Hypothalamus (tissue), 51 donors: ENCODE measurements at regions not wholly inside any gene's neighbourhood (a gene's known extent, or its start where the extent isn't known, plus 50 kb on each side); places are given as distances from the start of the nearest gene placed in this dataset.
"Not testable (repeated sequence)": the region's sequence is repeated elsewhere in the genome, so short reads cannot be mapped to it uniquely, and the experiment has no call there.

ENCODE experiments used
- DNase-seq, 51 donors: peaks; one replicate each; lab custom pipeline; 2025; lab: John Stamatoyannopoulos, UW

DNA sequence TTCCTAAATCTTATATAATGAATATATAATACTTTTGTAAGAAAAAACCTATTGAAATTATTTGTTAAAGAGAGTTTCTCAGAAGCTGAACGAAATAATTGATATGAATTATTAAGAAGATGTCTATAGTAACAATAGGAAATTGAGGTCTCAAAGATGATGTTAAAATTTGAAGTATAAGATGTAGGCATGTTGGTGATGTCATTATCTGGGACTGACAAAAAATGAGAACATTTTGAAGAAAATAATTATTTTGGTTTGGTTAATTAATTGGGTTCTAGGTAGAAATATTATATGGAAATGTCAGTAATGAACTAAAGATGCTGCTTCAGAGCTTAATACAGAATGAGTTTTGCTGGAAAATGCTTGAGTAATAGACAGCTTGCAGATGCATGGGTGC lies 501.4 kb upstream of the ST8SIA4 start:
- no peak for DNase-seq

DNA sequence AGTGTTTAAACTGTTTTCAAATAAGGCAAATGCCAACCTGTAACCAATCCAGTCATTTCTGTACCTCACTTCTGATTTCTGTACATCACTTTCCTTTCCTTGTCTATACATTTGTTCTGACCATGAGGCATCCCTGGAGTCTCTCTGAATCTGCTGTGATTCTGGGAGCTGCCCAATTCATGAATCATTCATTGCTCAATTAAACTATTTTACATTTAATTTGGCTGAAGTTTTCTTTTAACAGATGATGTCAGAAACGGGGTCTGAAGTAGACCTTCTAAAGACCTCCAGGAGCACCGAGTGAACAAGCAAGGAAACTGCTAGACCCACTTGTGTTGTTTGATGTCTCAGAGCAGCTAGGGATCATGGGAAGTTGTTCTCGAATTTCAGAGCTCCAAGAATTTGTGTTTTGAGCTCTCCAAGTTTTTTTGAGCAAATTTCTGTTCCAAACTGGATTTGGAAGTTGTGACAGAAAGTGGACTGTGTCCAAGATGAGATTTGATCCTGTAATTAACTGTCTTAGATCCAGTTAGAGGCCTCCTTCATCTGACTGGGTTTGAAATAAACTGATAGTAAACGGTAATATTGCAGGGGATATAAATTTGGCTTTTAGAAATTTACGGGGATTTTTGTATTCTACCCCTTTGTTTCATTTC lies 490.8 kb upstream of the ST8SIA4 start:
- no peak for DNase-seq

DNA sequence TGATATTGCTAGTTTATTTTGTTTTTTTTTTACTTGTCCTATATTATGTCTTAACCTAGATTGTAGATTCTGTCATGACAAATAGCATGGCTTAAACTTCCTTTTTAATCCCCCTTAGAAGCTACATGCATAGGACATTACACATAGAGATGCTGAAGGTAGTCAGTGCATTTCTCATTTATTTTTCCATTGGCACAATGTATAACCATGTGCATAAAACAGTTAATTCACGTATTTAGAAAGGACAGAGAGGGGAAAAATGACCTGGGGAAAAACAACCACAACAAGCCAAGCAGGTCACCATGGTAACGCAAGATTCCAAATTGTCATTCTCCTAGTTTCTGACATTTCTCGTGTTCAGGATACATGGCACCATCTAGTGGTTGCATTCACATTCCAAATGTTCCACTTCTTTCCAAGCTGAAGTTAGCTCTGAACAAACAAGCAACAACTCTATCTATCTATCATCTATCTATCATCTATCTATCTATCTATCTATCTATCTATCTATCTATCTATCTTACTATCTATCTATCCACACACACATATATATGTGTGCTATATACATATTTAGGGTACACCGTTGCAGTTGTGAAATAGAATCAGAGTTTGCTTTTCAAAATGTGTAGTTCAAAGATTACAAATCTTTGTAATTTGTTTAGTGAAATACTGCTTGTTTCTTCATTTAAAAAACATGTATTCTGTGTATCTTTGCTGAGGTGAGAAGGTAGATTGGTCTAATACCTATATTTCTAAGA lies 487.2 kb upstream of the ST8SIA4 start:
- DNase-seq = peak in 10 of 51 donors; percentile 1 to 50 (median 4)

DNA sequence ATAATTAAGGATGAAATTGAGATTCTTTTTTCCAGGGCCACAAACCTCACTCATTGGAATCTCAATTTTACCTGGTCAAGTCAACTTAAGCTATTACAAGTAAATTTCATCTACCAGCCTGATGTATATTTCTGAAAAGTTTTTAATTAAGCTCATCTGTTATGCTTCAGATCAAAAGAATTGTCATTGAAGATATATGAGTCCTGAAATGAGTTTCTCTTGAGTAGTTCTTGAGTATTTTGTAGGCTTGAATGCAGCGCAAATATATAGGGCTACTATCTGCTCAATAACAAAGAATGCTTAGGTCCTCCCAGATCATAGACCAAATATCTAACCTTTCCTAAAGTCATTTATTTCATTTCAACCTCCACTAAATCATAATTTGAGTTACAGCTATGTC lies 482.2 kb upstream of the ST8SIA4 start:
- DNase-seq = no peak

DNA sequence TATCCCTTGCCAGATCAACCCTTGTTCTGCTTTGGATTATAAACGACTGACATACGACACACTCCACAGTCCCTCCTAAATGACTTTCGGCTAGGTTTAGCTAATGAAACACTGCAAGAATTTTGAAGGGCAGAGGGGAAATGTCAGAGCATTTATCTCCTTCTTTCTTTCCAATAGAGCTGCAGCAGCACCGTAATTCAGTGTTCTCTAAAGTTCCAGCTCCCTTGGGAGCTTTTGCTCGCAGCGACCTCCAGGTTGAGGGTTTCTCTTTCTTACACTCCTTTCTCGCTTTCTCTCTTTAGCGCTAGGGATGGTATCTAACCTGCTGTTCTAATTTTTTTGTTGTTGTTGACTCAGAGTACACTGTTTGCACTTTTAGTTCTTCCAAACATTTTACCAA lies 467.1 kb upstream of the ST8SIA4 start:
- no peak for DNase-seq

DNA sequence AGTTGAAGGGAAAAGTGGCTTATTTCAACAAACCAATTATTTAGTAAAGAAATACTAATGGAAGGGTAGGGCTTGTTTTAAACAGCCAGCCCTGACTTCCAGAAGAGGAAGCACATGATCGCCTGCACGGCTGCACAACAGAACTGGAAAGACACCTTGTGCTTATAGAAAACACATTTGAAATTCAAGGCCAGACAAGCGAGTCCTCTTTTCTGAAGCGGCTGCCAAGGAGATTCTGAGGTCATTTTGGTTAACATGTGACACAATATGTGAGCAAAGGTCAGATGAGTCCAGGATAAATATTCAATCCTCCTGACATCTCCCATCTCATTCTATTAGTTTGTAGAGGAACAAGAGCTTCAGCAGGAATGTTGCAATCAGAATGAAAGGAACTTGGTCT lies 461.4 kb upstream of the ST8SIA4 start:
- no peak for DNase-seq

DNA sequence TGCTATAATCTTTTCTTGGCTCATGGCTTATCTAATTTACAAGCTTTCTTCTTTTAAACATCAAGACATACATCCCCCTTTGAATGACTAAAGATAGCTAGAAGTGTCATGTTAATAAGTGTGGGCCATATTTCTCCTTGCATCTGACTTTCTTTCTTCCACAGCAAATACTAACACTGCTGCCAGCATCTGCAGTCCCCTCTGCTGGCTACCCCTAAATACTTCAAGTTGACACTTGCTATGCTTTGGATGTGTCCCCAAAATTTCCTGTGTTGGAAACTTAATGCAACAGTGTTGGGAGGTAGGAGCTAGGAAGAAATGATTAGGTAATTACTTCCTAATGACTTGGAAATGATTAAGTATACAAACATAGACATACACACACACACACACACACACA lies 459.0 kb upstream of the ST8SIA4 start:
- DNase-seq = no peak

DNA sequence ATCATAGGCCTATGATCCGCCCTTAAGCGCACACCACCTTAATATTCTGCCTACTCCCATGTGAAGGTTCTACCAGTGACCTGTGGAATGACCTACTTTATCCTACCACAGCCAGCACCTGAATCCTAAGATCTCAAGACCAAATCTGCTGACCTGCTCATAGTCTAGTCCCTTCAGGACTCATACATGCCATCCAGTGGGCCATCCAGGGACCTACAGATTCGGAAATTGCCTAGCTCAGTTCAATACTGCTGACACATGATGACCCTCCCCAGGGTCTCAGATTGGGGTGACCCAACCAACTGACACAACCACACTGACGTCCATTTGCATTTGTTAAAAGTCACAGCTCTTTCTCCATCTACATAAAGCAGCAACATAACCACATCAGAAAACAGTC lies 443.8 kb upstream of the ST8SIA4 start:
- DNase-seq = no peak

DNA sequence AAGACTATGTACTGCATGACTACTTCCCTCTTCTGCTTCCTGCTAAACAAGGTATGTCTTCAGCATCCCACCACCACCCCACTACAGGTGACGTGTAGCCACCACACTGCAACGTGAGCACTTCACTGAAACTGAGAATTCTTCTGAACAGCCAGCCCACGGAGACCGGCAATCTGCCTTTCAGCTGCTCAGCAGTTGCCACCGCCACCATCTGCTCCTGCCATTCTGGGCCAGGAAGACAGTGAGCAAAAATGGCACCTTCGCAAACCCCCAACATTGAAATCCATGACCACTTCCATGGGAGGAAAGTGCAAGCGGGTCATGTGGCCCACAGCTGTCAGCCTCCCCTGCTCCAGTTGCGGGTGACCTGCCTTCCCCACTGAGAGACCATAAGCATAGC lies 443.4 kb upstream of the ST8SIA4 start:
- DNase-seq = no peak

DNA sequence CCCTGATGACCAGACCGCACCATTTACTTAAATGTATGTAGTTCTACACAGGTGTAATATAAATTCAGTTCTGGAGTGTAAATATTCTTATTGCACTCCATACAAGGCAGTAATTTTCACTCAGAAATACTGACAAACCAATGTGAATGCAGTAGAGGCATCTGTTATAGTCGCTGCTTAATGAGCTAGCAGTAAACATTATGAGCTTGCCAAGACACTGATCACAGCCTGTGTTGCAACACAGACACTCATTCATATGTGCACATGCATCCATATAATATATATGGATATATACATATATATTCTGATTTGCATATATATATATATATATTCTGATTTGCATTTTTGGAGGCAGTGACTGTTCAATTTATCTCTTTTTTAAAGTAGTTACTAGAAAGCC lies 435.1 kb upstream of the ST8SIA4 start:
- no peak for DNase-seq

DNA sequence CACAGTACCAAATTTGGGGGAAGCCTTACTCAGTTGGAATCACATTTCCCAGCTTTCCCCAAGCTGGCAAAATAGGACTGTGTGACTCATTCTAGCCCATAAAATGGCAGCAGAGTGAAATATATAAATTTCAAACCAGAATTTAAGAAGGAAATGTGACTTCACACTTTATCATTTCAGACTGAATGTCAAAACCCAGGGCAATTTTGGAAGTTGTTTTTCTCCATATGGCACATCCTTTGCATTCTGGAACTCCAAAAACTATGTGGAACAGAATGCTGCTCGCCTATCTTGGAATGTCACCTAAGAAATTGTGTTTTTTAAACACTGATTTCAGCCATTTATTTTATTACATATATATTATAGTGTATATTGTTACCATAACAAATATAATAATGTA lies 424.7 kb upstream of the ST8SIA4 start:
- no peak for DNase-seq

DNA sequence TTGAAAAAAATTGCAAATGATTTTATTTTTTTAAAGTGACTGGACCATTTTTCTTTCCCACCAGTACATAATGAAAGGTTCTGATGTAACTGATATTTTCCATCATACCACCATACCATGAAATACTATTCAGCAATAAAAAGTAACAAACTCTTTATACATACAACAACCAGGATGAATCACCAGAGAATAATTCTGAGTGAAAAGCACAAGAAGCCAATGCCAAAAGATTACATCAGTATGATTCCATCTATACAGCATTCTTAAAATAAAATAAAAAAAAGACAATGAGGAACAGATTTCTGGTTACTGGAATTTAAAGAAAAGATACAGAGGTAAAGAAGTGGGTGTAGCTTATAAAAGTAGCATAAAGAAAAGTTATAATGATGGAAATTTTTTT lies 423.7 kb upstream of the ST8SIA4 start:
- no peak for DNase-seq

DNA sequence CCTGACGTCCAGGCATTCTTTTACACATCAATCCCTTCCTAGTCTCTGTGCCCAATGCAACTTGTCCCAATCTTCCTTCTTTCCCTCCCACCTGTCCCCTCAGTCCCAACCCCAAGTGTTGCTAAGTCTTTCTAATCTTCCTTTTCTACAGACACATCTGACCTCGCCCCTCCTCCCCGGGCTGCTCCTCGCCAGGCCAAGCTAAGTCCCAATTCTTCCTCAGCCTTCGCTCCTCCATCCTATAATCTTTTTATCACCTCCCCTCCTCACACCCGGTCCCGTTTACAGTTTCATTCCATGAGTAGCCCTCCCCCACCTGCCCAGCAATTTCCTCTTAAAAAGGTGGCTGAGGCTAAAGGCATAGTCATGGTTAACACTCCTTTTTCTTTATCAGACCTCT lies 413.3 kb upstream of the ST8SIA4 start:
- DNase-seq = not testable (repeated sequence)

DNA sequence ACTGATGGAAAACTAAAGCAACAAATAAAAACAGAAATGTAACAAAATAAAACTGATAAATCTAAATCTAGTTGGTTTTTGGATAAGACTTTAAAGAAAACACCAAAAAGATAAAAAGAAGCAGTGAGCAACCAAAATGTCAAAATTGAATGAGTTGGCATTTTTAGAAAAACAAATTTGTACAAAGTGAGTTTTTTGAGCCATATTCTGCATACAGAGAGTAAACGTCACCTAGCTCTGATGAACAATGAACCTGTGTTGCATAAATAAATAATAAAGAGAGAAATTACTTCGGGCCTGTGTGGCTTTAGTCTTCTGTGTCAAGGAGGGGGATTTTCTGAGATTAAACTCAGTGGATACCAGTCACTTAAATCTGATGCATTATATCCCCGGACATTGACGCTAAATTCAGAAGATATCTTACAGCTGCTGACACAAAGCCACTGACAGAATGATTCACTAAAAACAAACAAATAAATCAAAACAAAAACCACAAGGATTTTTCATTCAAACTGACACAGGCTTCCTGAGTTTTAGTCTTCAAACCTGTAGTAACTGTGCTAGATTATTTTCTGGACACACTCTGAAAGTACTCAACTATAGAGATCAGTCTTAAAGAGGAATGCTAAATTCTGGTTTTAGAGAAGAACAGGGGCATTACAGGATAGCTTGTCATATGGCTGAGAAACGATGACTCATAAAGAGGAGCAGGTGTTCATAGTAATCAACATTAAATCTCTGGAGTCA lies 403.5 kb upstream of the ST8SIA4 start:
- DNase-seq = no peak

DNA sequence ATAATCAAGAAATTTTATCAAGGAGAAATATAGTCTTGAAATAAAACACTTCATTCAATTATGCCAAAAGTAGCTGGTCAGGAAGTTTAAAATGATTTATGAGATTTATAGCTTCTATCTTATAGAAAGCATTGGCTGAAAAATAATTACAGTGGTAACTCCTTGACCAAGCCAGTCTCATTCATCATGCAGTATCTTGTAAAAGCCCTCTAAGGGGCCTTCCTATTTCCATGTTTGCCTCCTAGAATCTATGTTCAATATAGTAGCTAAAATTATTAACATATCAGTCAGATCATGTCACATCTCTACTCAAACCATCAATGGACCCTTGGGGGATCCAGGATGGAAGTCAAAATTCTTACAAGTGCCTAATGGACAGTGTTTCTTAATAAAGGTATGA lies 393.4 kb upstream of the ST8SIA4 start:
- DNase-seq = no peak

DNA sequence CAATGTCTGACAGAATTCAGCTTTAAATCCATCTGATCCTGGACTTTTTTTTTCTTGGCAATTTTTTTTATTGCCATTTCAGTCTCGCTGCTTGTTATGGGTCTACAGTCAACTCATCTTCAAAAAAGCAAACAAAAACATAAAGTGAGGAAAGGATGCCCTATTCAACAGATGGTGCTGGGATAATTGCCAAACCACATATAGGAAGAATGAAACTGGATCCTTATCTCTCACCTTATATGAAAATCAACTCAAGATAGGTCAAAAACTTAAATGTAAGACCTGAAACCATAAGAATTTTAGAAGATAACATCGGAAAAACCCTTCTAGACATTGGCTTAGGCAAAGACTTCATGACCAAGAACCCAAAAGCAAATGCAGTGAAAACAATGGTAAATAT lies 389.1 kb upstream of the ST8SIA4 start:
- no peak for DNase-seq

DNA sequence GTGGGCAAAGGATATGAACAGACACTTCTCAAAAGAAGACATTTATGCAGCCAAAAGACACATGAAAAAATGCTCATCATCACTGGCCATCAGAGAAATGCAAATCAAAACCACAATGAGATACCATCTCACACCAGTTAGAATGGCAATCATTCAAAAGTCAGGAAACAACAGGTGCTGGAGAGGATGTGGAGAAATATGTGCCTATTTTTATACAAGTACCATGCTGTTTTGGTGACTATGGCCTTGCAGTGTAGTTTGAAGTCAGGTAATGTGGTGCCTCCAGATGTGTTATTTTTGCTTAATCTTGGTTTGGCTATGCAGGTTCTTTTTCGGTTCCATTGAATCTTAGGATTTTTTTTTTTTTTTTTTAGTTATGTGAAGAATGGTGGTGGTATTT lies 387.7 kb upstream of the ST8SIA4 start:
- not testable (repeated sequence) for DNase-seq

DNA sequence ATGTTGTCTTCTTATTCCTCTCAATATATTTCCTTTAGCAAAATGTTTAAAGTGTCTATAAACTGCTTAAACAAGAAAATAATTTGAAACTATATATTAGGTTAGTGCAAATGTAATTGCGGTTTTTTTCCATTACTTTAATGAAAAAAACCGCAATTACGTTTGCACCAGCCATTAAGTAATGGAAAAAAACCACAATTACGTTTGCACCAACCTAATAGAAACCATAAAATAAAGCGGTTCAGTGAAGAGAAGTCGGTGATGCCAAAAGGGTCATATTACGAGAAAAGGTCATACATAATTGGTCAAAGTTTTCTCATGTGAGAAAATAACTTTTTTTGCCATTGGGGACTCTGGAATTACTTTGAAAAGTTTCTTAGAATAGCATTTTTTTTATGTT lies 385.6 kb upstream of the ST8SIA4 start:
- no peak for DNase-seq

DNA sequence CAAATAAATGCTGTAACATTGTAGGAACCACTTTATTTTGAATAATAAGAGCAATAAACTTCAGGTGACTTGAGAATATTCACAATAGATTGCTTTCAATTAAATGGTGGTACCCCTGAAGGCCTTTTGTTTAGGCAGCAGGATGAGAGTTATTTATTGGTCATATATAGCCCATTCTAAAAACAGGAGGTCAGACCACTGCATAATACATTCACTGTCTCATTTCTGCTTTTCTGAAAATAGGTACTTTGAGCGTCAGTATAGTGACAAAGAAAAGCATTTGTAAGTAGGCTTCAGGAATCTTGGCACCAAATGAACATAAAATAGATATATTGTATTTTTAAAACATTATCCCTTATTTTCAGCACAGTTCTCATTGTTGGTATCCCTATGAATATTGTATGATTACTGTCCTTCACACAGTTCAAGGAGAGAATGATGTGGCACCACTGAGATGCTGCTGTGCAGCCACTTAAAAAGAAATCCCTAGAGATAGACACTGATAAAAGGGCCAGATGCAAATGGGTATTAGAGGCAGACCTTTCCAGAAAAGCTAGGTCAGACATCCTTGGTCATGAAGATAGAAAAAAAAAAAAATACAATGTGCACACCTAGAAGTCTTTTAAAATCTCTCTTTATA lies 381.8 kb upstream of the ST8SIA4 start:
- no peak for DNase-seq

DNA sequence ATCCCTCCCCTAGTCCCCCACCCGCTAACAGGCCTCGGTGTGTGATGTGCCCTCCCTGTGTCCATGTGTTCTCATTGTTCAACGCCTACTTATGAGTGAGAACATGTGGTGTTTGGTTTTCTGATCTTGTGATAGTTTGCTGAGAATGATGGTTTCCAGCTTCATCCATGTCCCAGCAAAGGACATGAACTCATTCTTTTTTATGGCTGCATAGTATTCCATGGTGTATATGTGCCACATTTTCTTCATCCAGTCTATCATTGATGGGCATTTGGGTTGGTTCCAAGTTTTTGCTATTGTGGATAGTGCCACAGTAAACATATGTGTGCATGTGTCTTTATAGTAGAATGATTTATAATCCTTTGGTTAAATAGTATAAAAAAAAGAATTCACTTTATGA lies 380.9 kb upstream of the ST8SIA4 start:
- DNase-seq = not testable (repeated sequence)

DNA sequence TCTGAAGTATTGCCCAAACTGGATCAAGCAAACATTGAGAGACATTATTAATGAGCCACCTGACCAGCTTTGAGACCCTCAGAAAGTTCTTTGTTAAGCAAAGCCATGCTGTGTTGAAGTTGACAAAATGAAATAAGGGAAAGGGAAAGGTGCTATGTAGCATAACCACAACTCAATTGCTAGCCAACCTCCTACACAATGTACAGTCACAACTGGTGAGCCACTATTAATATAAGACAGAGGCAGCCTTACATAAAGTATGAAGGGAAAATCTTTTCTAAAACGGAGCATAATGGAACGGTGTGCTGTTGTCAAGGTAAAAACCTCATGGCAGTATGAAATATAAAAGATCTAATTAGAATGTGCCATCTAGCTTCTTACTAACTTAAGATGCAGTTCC lies 375.8 kb upstream of the ST8SIA4 start:
- DNase-seq = peak in 1 of 51 donors; percentile 7
